B cell (primary cell): ENCODE measurements at regions not wholly inside any gene's neighbourhood (a gene's known extent, or its start where the extent isn't known, plus 50 kb on each side); places are given as distances from the start of the nearest gene placed in this dataset.

ENCODE experiments used
- ATAC-seq: fragments of 200-7000 bp; cut with Tn5 transposase; one replicate; pipeline ENCODE4 v1.10.0; 2021; ENCODE audit warnings: low read depth, mild to moderate bottlenecking, moderate number of reproducible peaks, moderate library complexity
- CTCF ChIA-PET: fragments of 350-600 bp; sonication (Branson Sonifier 250); formaldehyde crosslinking; loops from one replicate; lab custom pipeline; 2021; ENCODE audit warnings: antibody characterized with exemption, inconsistent platforms; lab: Charles Lee
- POLR2A ChIA-PET: fragments of 350-600 bp; sonication (Branson Sonifier 250); formaldehyde crosslinking; loops from one replicate; lab custom pipeline; 2021; ENCODE audit warnings: antibody characterized with exemption; lab: Charles Lee
- DNase-seq: peaks from one replicate; pipeline ENCODE4 v3.0.0; 2013
- H2AFZ ChIP-seq: 2 replicates; pipeline ENCODE4 v1.6.1; 2012; ENCODE audit warnings: mild to moderate bottlenecking, low read depth, low read length; ENCODE audit not compliant: insufficient read depth, poor library complexity, severe bottlenecking
- H3K27ac ChIP-seq, 2 donors: 1 replicate in 1 of 2; 2 replicates in 1 of 2; pipeline ENCODE4 v1.5.1; 2012 to 2013; ENCODE audit warnings: low read length in 2 of 2, mild to moderate bottlenecking in 2 of 2, moderate library complexity in 1 of 2
- H3K27me3 ChIP-seq, 4 experiments: fragments of 200-600 bp in 1 of 4; sonication (generic) in 1 of 4; replicated peaks in 1 of 4; 1 replicate in 2 of 4; 2 replicates in 2 of 4; pipeline versions ENCODE4 v1.6.1 to v1.7.0; 2013 to 2016; ENCODE audit warnings: low read length in 3 of 4, mild to moderate bottlenecking in 2 of 4, mixed read lengths in 1 of 4, moderate library complexity in 1 of 4; ENCODE audit not compliant: insufficient read depth in 4 of 4, control insufficient read depth in 3 of 4; ENCODE audit errors: control extremely low read depth in 1 of 4
- H3K36me3 ChIP-seq, 2 experiments: replicated peaks in 1 of 2; 1 replicate in 1 of 2; 2 replicates in 1 of 2; pipeline versions ENCODE4 v1.6.1 to v1.7.1; 2013; ENCODE audit warnings: low read length in 1 of 2; ENCODE audit not compliant: insufficient read depth in 2 of 2, control insufficient read depth in 1 of 2; ENCODE audit errors: control extremely low read depth in 1 of 2, extremely low read depth in 1 of 2
- H3K4me1 ChIP-seq, 2 donors: fragments of 200-600 bp in 1 of 2; sonication (generic) in 1 of 2; 1 replicate in 1 of 2; 2 replicates in 1 of 2; pipeline versions ENCODE4 v1.5.1 to v1.6.1; 2013 to 2017; ENCODE audit warnings: low read length in 2 of 2; ENCODE audit not compliant: control insufficient read depth in 2 of 2, insufficient read depth in 2 of 2
- H3K4me2 ChIP-seq: replicated peaks from 2 replicates; pipeline ENCODE3; 2012; ENCODE audit warnings: mild to moderate bottlenecking, low read depth, low read length; ENCODE audit not compliant: poor library complexity, severe bottlenecking
- H3K4me3 ChIP-seq, 5 experiments: fragments of 200-600 bp in 1 of 5; sonication (generic) in 1 of 5; 1 replicate in 3 of 5; 2 replicates in 2 of 5; pipeline versions ENCODE4 v1.5.1 to v1.7.0; 2011 to 2016; ENCODE audit warnings: low read length in 4 of 5, mild to moderate bottlenecking in 4 of 5, low read depth in 2 of 5, control low read depth in 1 of 5, moderate library complexity in 1 of 5; ENCODE audit not compliant: insufficient read depth in 1 of 5; ENCODE audit errors: control extremely low read depth in 1 of 5, extremely low read depth in 1 of 5
- H3K79me2 ChIP-seq: fragments of 200-600 bp; sonication (generic); one replicate; pipeline ENCODE4 v1.6.0; 2016; ENCODE audit warnings: low read length; ENCODE audit not compliant: control insufficient read depth, insufficient read depth
- H3K9ac ChIP-seq: fragments of 200-600 bp; sonication (generic); 2 replicates; pipeline ENCODE4 v1.6.1; 2017; ENCODE audit warnings: mild to moderate bottlenecking, low read length, moderate library complexity
- H3K9me3 ChIP-seq, 3 donors: one replicate each; pipeline versions ENCODE4 v1.6.1 to v1.7.1; 2013; ENCODE audit warnings: low read length in 2 of 3; ENCODE audit not compliant: control insufficient read depth in 2 of 3, insufficient read depth in 1 of 3; ENCODE audit errors: control extremely low read depth in 1 of 3
- H4K20me1 ChIP-seq: 2 replicates; pipeline ENCODE4 v1.6.0; 2012; ENCODE audit warnings: mild to moderate bottlenecking, low read length; ENCODE audit not compliant: insufficient read depth, control insufficient read depth, poor library complexity, severe bottlenecking
- H3K27ac Mint-ChIP-seq: one replicate; pipeline ENCODE4 v1.8.0; 2021; ENCODE audit warnings: mixed read lengths
- H3K27me3 Mint-ChIP-seq: one replicate; pipeline ENCODE4 v1.8.0; 2021; ENCODE audit warnings: mixed read lengths
- H3K4me1 Mint-ChIP-seq: one replicate; pipeline ENCODE4 v1.8.0; 2021; ENCODE audit warnings: mixed read lengths
- H3K4me3 Mint-ChIP-seq: one replicate; pipeline ENCODE4 v1.8.0; 2021; ENCODE audit warnings: mixed read lengths
- H3K9me3 Mint-ChIP-seq: one replicate; pipeline ENCODE4 v1.8.0; 2022; ENCODE audit warnings: mixed read lengths; ENCODE audit not compliant: insufficient read depth
- CTCF ChIP-seq: fragments of 200-600 bp; IDR thresholded peaks from one replicate; pipeline ENCODE4 v1.8.0; 2022; ENCODE audit warnings: antibody characterized with exemption, mild to moderate bottlenecking
- EZH2 ChIP-seq: IDR thresholded peaks from 2 replicates; pipeline ENCODE4 v1.6.1; 2012; ENCODE audit warnings: borderline replicate concordance, low read depth, mild to moderate bottlenecking, moderate library complexity, low read length; ENCODE audit not compliant: insufficient read depth, poor library complexity, severe bottlenecking
- WGBS: methylation state at CpG from one replicate; pipeline ENCODE4 v1.1.5; 2013; ENCODE audit warnings: missing lambda C conversion rate; ENCODE audit not compliant: insufficient coverage; 5-methylcytosine and 5-hydroxymethylcytosine counted together
- intact Hi-C: fragments of 100-400 bp; cut with micrococcal nuclease; formaldehyde crosslinking; loops from one replicate; pipeline ENCODE4 v1.10.0; 2022

- no peaks in the 10 kb centered on the region for H3K4me1 ChIP-seq
- ChIA-PET CTCF (no interaction called here), POLR2A (no interaction called here)
- H2AFZ ChIP-seq = no peak overlapping the region
- no CpG with 5 or more reads among the region's 3 CpGs for WGBS
- Mint-ChIP-seq H3K4me1 (no peaks in the 10 kb centered on the region), H3K27ac (no peak overlapping the region), H3K4me3 (no peak overlapping the region), H3K9me3 (no peaks in the 10 kb centered on the region), H3K27me3 (no peaks in the 10 kb centered on the region)
- no peaks in the 10 kb centered on the region for H3K36me3 ChIP-seq
- intact Hi-C loops = no loop called here
- no peaks in the 10 kb centered on the region for H4K20me1 ChIP-seq
- no peaks in the 10 kb centered on the region for H3K79me2 ChIP-seq
- ATAC-seq (no peak), DNase-seq (no peak)
- H3K27me3 ChIP-seq = peaks cover 0 to 3% (median 0%) of the 10 kb centered on the region in 4 experiments
- H3K9ac ChIP-seq = no peak overlapping the region
- H3K4me3 ChIP-seq = no peak overlapping the region
- no peak overlapping the region for H3K27ac ChIP-seq
- H3K4me2 ChIP-seq = no peak overlapping the region
- H3K9me3 ChIP-seq = no peaks in the 10 kb centered on the region
- TF ChIP-seq EZH2 (no peak), CTCF (no peak)
Measured at GRCh38 chr9:19511694-19512093, 102.9 kb downstream of the ACER2 start.

GRCh38 chr9:19510907-19511306 is 102.1 kb downstream of the ACER2 start:
- no peak overlapping the region for H3K4me3 ChIP-seq
- no peak for DNase-seq
- H3K27me3 ChIP-seq = peaks cover 0 to 3% (median 0%) of the 10 kb centered on the region in 4 experiments
- CTCF ChIA-PET = no interaction called here
- no peak for ATAC-seq
- H3K9me3 ChIP-seq = no peaks in the 10 kb centered on the region
- no peak for TF ChIP-seq CTCF
- no peak for TF ChIP-seq EZH2
- no peak overlapping the region for H2AFZ ChIP-seq
- no peaks in the 10 kb centered on the region for H3K4me1 ChIP-seq
- H3K4me1 Mint-ChIP-seq = no peaks in the 10 kb centered on the region
- intact Hi-C loops = no loop called here
- H3K9ac ChIP-seq = no peak overlapping the region
- H4K20me1 ChIP-seq = no peaks in the 10 kb centered on the region
- no peak overlapping the region for H3K27ac ChIP-seq
- H3K79me2 ChIP-seq = no peaks in the 10 kb centered on the region
- H3K9me3 Mint-ChIP-seq = no peaks in the 10 kb centered on the region
- POLR2A ChIA-PET = no interaction called here
- H3K4me3 Mint-ChIP-seq = no peak overlapping the region
- 100% methylated on average over 3 of the region's 4 CpGs for WGBS
- H3K4me2 ChIP-seq = no peak overlapping the region
- no peaks in the 10 kb centered on the region for H3K36me3 ChIP-seq
- no peaks in the 10 kb centered on the region for H3K27me3 Mint-ChIP-seq
- no peak overlapping the region for H3K27ac Mint-ChIP-seq
